H54 (cell line): ENCODE measurements at regions not wholly inside any gene's neighbourhood (a gene's known extent, or its start where the extent isn't known, plus 50 kb on each side); places are given as distances from the start of the nearest gene placed in this dataset.
A peak's percentile ranks its signal among the peaks of the same experiment; 100 is the strongest.

ENCODE experiments used
- DNase-seq: peaks from one replicate; pipeline ENCODE4 v3.0.0; 2011; ENCODE audit warnings: low spot score, mixed read lengths; ENCODE audit not compliant: insufficient read length
- FAIRE-seq: peaks from 3 replicates; lab custom pipeline; 2011; peaks lifted over from hg19 to GRCh38; lab: Jason Lieb, UNC
- POLR2A ChIP-seq: IDR thresholded peaks from 2 replicates; pipeline ENCODE4 v1.6.1; 2011; ENCODE audit warnings: low read depth, mild to moderate bottlenecking, low read length

GRCh38 chrX:87727620-87728019, 210.0 kb downstream of the KLHL4 start:
- FAIRE-seq: no peak
- no peak for TF ChIP-seq POLR2A
- no peak for DNase-seq

GRCh38 chrX:87728024-87728423, 210.4 kb downstream of the KLHL4 start:
- DNase-seq: no peak

GRCh38 chrX:87728459-87728858, 210.9 kb downstream of the KLHL4 start:
- FAIRE-seq: peak; percentile 62
- no peak for DNase-seq
- no peak for TF ChIP-seq POLR2A

More at GRCh38 chrX:87728024-87728423, 210.4 kb downstream of the KLHL4 start:
- peak; percentile 66 for FAIRE-seq
- 0 out of 2 replicates have a peak, but pooled peaks have one; percentile 17 for TF ChIP-seq POLR2A

GRCh38 chrX:87732133-87732532, 214.5 kb downstream of the KLHL4 start:
- no peak for TF ChIP-seq POLR2A
- FAIRE-seq: no peak
- DNase-seq: no peak

- TF ChIP-seq POLR2A: no peak
- FAIRE-seq (no peak), DNase-seq (no peak)
Measured at GRCh38 chrX:87736576-87736975, 219.0 kb downstream of the KLHL4 start.

GRCh38 chrX:87744391-87744790, 226.8 kb downstream of the KLHL4 start:
- FAIRE-seq (no peak), DNase-seq (no peak)
- TF ChIP-seq POLR2A: no peak

- no peak for TF ChIP-seq POLR2A
- DNase-seq (no peak), FAIRE-seq (no peak)
Measured at GRCh38 chrX:87755493-87755892, 237.9 kb downstream of the KLHL4 start.

- DNase-seq (no peak), FAIRE-seq (no peak)
- TF ChIP-seq POLR2A: no peak
Measured at GRCh38 chrX:87788976-87789375, 271.4 kb downstream of the KLHL4 start.

- FAIRE-seq (no peak), DNase-seq (no peak)
- TF ChIP-seq POLR2A: no peak
Measured at GRCh38 chrX:87798039-87798438, 280.4 kb downstream of the KLHL4 start.

GRCh38 chrX:87805829-87806490, 288.4 kb downstream of the KLHL4 start:
- no peak for TF ChIP-seq POLR2A
- DNase-seq (no peak), FAIRE-seq (no peak)

- FAIRE-seq (no peak), DNase-seq (no peak)
- no peak for TF ChIP-seq POLR2A
Measured at GRCh38 chrX:87808576-87809243, 291.1 kb downstream of the KLHL4 start.

- DNase-seq (peak; percentile 5), FAIRE-seq (no peak)
- TF ChIP-seq POLR2A: no peak
Measured at GRCh38 chrX:87813566-87813965, 296.0 kb downstream of the KLHL4 start.

GRCh38 chrX:87846956-87847355, 329.4 kb downstream of the KLHL4 start:
- FAIRE-seq: no peak
- DNase-seq: no peak
- no peak for TF ChIP-seq POLR2A

GRCh38 chrX:87873347-87873941, 355.8 kb downstream of the KLHL4 start:
- TF ChIP-seq POLR2A: no peak
- FAIRE-seq (no peak), DNase-seq (no peak)
